ENCODE measurements at regions not wholly inside any gene's neighbourhood (a gene's known extent, or its start where the extent isn't known, plus 50 kb on each side); places are given as distances from the start of the nearest gene placed in this dataset.

GRCh38 chr7:64099656-64100531 lies 54.7 kb downstream of the ZNF727 start:
- Histone ChIP-seq H3K36me3 (no peaks in the 10 kb centered on the region), H3K4me3 (no peak overlapping the region), H3K9me3 (peaks cover 29 to 59% of the 10 kb centered on the region in 2 donors), H3K4me1 (no peaks in the 10 kb centered on the region), H3K27me3 (no peaks in the 10 kb centered on the region), H3K27ac (no peak overlapping the region)
- in situ Hi-C loops (cut with MboI; ENCODE audit: low pct_ligation_motif_present in 1 of 4, low pct_unique_long_range_greater_than_20kb in 1 of 4, low sequenced_read_pairs in 3 of 4), result no loop called here
- WGBS, 2 donors (ENCODE audit: low coverage in 1 of 2), result 74% methylated on average over 42 of the region's 59 CpGs; no CpG with 5 or more reads in 1 of the 2 donors
- no peak for DNase-seq
- TF ChIP-seq POLR2AphosphoS5 (IDR thresholded peaks at IDR 0.05) (no peak), EP300 (IDR thresholded peaks at IDR 0.05; ENCODE audit: low read depth) (no peak), POLR2A (IDR thresholded peaks at IDR 0.05) (no peak)
- TF ChIP-seq, protein P1, sequence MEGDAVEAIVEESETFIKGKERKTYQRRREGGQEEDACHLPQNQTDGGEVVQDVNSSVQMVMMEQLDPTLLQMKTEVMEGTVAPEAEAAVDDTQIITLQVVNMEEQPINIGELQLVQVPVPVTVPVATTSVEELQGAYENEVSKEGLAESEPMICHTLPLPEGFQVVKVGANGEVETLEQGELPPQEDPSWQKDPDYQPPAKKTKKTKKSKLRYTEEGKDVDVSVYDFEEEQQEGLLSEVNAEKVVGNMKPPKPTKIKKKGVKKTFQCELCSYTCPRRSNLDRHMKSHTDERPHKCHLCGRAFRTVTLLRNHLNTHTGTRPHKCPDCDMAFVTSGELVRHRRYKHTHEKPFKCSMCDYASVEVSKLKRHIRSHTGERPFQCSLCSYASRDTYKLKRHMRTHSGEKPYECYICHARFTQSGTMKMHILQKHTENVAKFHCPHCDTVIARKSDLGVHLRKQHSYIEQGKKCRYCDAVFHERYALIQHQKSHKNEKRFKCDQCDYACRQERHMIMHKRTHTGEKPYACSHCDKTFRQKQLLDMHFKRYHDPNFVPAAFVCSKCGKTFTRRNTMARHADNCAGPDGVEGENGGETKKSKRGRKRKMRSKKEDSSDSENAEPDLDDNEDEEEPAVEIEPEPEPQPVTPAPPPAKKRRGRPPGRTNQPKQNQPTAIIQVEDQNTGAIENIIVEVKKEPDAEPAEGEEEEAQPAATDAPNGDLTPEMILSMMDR (IDR thresholded peaks at IDR 0.05), result no peak
- intact Hi-C loops (cut with DNase I; ENCODE audit: low total_unique reads), result no loop called here

DNA sequence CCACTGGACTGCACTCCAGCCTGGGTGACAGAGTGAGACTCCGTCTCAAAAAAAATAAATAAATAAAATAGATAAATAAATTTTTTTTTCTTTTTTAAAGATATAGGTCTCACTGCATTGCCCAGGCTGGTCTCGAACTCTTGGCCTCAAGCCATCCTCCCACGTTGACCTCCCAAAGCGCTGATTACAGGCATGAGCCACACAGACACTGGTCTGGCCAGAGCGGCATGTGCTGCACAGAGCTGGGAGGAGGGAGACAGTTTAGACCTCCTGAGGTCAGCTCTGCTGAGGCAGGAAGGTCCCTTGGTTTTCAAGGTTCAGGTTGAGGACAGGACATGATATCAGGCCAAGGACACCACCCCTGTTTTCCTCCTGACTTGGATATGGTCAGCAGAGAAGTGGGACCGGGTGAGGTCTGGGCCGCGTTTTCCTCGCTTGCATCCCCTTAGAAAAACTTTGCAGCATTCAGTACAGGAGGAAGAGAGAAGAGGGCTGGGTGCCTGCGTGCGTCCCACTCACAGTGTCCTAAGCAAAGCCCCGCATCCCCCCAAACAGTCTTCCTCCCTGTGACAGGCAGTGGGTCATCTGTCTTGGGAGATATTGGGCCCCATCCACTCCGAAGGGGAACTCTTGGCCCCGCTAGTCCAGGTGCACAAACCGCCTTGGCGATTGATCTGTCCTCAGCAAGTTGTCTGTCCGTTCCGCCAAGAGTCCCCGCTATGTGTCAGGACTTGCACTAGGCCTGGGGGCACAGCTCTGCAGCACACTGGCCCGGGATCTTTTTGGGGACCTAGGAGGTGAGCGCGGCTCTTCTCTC lies 56.1 kb downstream of the ZNF727 start:
- in situ Hi-C loops (cut with MboI; ENCODE audit: low pct_ligation_motif_present in 1 of 4, low pct_unique_long_range_greater_than_20kb in 1 of 4, low sequenced_read_pairs in 3 of 4) (no loop called here), intact Hi-C loops (cut with DNase I; ENCODE audit: low total_unique reads) (no loop called here)
- H3K27ac ChIP-seq, result no peak overlapping the region
- DNase-seq, result no peak
- TF ChIP-seq POLR2AphosphoS5 (IDR thresholded peaks at IDR 0.05) (no peak), EP300 (IDR thresholded peaks at IDR 0.05; ENCODE audit: low read depth) (no peak), POLR2A (IDR thresholded peaks at IDR 0.05) (no peak)
- TF ChIP-seq, protein P1 (IDR thresholded peaks at IDR 0.05), result no peak
- no peaks in the 10 kb centered on the region for H3K36me3 ChIP-seq
- no peak overlapping the region for H3K4me3 ChIP-seq
- 89 to 93% methylated on average over 7 to 22 of the region's 22 CpGs for WGBS, 2 donors (ENCODE audit: low coverage in 1 of 2)
- peaks cover 23 to 57% of the 10 kb centered on the region in 2 donors for H3K9me3 ChIP-seq
- H3K27me3 ChIP-seq, result no peaks in the 10 kb centered on the region
- no peaks in the 10 kb centered on the region for H3K4me1 ChIP-seq

GRCh38 chr7:64101943-64102655 lies 56.9 kb downstream of the ZNF727 start:
- Histone ChIP-seq H3K4me3 (no peak overlapping the region), H3K36me3 (no peaks in the 10 kb centered on the region), H3K4me1 (no peaks in the 10 kb centered on the region), H3K9me3 (peaks cover 22 to 55% of the 10 kb centered on the region in 2 donors), H3K27ac (no peak overlapping the region), H3K27me3 (no peaks in the 10 kb centered on the region)
- TF ChIP-seq POLR2A (IDR thresholded peaks at IDR 0.05) (no peak), POLR2AphosphoS5 (IDR thresholded peaks at IDR 0.05) (no peak), EP300 (IDR thresholded peaks at IDR 0.05; ENCODE audit: low read depth) (no peak)
- TF ChIP-seq, protein P1 (IDR thresholded peaks at IDR 0.05), result no peak
- DNase-seq, result no peak
- intact Hi-C loops (cut with DNase I; ENCODE audit: low total_unique reads), result no loop called here
- WGBS, 2 donors (ENCODE audit: low coverage in 1 of 2), result 84% methylated on average over 13 of the region's 13 CpGs; no CpG with 5 or more reads in 1 of the 2 donors
- in situ Hi-C loops (cut with MboI; ENCODE audit: low pct_ligation_motif_present in 1 of 4, low pct_unique_long_range_greater_than_20kb in 1 of 4, low sequenced_read_pairs in 3 of 4), result no loop called here

Data from transverse colon (tissue), 4 donors.